ENCODE measurements at regions not wholly inside any gene's neighbourhood (a gene's known extent, or its start where the extent isn't known, plus 50 kb on each side); places are given as distances from the start of the nearest gene placed in this dataset.
"Not testable (repeated sequence)": the region's sequence is repeated elsewhere in the genome, so short reads cannot be mapped to it uniquely, and the experiment has no call there.

DNA sequence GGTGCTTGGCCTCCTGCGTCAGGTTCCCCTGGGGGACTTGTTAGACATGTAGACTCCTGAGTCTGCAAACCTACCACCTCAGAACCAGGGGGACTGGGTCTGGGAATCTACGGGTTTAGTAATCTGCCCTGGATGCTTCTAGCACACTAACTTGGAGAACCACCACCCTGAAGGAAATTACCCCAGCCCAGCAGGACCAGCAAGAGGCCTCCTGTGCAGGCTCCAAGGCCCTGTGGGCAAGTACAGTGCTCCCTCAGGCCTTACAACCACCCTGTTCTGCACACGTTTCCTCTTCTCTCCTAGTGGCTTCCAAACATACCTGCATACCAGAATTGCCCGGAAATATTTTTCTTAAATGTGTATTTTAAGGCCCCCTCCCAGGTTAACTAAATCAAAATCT, 423.0 kb downstream of the FUT8 start:
- DNase-seq, result no peak

DNA sequence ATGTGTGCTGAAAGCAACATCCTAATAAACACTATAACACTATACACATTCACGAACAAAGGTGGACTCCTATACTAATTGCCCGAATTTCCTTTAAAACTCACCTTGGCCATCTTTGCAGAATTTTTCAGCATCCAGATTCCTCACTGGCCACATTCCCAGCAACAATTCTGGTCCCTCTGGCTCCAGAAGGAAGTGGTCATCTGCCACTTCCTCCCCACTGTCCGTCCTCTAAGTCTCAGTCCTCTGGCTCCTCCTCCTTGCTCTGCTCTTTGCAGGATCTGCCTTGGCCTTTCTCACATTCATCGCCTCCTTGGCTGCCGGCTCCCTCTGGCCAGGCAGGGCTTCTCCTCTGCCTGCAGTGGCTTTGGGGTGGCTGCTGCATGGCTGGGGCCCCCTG, 426.0 kb downstream of the FUT8 start:
- no peak for DNase-seq

DNA sequence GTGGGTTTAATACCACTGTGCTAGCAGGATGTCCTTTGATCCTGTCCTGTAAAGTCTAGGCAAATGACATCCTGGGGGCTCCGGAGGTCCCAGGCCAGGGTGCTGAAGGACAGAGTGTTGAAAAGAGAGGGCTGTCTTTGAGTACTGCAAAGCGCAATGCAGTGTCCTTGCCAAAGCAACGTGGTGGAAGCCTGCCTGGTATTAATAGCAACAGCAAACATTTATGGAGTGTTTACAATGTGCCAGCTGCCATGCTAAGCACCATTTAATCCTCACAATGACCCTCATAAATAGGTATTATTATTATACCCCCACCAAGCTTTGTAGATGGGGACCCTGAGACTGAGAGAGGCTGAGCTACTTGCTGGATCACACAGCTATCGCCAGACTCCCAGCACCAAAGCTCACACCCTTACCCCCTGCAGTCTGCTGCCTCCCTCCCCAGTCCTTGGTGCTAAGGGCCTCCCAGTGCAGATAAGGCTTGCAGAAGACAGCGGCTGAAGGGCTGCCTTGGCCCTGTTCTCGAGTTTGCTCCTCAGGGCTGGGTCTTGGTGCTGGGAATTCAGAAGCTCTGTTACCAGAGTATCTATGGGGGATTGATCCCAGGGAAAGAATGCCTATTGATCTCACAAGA, 427.7 kb downstream of the FUT8 start:
- DNase-seq, result no peak

DNA sequence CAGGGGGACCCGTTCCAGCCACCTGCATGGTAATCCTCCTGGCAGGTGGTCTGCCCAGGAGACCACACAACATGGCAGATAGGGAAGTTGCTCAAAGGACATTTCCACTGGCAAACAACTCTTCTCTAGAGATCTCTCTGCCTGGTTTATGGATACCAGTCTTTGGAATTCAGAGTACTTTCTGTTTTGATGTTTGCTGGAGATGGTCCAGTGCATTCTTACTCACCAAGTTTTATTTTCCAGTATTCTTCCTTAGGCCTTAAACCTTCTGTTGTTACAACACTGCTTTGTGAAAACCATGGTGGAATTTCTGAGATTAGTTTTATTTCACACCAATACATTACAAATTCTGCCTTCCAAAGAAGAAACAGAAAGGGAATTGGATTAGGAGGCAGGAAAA, 428.3 kb downstream of the FUT8 start:
- DNase-seq, result no peak

DNA sequence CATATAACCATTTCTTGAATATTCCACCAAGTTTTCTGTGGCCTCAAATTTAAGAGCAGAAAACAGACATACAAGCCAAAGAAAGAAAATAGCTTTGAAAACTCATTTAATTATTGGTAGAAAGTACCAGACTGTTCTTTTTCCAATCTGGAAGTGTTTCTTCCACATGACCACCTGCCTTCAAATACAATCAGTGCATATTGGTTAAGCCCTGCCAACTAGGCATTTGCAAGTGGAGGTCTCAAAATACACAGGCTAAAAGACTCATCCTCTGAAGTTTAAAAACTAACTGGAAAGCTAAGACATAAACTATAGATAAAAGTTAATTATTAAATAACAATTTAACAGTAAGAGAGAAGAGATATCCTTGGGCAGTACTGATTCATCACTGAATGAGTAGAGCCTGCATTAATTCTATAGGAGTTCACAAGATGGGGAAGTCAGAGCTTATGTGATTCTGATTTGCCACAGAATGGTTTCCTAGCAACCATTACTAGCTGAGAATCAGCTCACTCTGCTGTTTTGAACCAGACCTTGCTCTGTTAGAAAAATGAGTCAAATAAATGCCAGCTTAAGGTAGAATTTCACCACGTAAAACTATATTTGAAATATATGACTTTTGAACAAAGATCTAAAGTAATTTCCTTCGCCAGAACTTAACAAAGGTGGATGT, 433.8 kb downstream of the FUT8 start:
- DNase-seq, result peak in 1 of 2 donors; percentile 74

DNA sequence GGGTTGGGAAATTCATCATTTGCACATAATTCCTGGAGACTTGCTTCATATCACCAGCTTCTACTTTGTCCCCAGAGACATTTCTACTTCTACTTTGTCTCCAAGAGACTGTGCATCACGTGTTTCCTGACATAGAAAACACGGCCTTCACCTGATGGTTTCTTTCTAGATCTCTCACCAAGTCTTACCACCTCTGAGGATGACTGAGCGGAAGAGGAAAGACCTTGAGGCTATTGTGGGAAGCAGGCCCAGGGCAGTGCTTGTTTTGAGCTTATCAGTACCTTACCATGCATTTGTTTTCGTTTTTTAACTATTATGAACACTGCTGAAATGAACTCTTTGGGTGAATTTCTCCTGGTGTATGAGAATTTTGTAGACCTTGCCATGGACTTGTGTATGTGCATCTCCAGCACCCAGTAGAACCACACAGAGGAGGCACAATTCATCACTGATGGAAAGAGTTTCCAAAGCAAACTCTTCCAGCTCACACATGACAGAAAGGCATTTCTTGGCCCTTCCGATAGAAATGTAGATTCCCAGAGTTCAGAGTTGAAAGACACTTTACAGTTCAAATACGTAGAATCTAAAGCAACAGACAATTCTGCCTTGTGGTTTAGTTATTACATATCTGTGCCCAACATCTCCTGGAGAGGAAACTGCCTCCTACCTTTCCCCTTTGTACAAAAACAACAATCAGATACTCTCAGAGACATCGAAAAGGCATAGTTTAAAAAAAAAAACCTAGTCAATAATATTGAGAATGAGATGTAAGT, 434.7 kb downstream of the FUT8 start:
- peak; percentile 75 to 87 for DNase-seq

DNA sequence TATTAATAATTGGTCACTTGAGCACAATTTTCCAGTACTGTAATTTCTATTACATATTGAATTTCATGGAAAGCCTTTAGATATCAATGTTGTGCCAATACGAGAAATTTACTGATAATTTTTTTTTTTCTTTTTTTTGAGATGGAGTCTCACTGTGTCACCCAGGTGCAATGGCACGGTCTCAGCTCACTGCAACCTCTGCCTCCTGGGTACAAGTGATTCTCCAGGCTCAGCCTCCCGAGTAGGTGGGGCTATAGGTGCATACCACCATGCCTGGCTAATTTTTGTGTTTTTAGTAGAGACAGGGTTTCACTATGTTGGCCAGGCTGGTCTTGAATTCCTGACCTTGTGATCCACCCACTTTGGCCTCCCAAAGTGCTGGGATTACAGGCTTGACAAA, 435.4 kb downstream of the FUT8 start:
- not testable (repeated sequence) for DNase-seq

DNA sequence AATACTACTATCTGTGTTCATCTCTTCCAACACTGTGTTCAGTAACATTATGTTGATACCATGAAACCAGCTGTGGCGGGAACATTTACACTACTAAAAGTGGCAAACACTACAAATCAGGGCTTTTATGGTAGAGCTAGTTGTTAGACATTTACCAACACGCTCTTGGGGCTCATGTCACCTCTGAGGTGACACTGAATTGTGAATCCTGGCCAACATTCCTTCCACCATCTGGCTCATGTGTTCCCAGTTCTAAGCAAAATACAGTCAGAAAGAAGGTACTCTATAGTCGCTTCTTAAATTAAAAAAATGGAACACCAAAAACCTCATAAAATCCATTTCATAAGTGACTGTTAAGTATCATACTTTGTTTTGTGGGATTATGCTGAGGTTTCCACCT, 436.6 kb downstream of the FUT8 start:
- no peak for DNase-seq

DNA sequence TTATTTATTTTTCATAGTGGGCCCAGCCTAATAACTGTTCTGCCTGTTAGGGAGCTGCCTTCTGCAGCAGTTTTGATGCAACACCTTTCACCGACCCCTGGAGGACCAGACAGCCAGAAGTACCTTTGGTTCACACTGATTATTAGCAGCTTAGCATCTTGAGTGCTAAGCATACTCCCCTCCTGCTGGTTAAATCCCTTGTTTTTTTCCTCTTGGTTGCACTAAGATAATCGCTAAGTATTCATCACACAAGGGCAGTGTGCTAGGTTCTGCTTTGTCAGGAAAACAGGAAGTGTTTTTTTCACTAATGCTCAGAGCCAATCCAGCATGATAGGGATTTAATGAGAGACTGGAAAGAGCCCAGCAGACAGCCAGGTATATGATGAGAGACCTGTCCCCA, 437.0 kb downstream of the FUT8 start:
- no peak for DNase-seq

DNA sequence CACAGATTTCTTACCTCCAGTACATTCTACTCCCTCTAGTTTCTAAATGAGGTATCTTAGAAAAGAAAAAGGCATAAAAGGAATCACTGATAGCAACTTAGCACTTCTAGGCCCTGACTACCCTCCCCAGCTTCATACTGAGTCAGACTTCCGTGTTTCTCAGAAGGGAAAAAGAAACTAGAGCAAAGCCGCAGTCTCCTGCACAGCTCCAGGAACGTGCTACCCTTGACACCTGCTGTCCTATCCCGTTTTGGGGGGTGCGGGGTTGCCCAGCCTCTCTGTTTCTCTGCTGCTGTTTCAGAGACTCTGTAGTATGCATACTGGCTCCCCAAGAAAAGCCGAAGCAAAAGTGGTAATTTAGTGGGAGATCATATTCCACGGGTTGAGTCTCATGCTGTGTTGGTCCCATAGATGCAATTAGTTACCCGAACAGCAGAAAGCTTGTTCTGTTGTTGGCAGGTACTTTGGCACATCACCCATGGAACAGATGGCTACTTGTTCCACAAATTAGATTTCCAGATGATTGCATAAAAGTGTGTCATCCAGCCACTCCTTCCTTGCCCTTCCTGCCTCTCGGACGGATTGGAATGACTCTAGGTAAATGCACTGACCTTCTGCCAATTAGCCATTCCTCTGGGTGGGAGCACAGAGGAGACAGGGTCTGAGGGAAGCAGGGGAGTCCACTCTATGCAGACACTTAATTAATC, 438.1 kb downstream of the FUT8 start:
- peak; percentile 70 to 82 for DNase-seq

DNA sequence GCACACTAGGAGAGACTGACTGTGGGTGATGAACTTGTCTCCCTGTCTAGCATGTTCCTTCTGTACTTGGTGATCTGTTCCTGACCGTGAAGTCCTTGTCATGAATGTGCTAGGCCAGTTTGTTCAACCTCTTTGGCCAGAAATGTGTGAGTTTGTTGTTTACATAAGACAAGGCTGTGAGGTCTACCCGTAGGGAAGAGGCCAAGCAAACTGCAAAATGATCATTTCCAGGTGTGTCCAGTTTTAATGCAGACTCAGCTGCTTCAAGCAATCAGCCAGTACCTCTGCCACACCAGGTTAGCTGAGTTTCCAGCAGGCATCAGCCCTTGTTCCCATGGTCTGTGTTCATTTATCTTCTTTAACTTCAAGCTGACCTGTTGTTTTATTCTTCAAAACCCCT, 440.2 kb downstream of the FUT8 start:
- no peak for DNase-seq

DNA sequence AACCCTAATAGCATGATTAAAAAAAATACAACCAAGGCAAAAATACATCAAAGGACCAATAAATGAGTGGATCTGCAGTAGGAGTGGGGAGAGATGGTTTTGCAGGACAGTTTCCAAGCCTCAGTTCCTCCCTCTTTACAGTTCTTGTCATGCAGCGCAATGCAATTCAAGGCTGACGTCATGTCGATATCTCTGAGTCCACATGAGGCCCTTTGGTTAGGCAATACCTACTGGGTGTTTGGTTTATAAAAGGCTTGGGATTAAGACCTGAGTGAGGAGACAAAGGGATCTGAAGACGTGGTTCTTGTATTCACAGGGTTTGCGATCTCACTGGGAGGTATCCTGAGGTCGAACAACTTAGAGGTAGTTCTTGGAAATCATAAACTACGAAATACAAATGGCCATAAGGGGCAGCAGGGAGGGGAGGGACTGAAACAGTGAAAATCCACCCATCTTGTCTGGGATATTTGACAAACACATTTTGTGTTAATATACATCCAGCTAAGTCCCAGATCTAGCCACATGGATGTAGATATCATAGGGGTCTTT, 441.0 kb downstream of the FUT8 start:
- no peak for DNase-seq

DNA sequence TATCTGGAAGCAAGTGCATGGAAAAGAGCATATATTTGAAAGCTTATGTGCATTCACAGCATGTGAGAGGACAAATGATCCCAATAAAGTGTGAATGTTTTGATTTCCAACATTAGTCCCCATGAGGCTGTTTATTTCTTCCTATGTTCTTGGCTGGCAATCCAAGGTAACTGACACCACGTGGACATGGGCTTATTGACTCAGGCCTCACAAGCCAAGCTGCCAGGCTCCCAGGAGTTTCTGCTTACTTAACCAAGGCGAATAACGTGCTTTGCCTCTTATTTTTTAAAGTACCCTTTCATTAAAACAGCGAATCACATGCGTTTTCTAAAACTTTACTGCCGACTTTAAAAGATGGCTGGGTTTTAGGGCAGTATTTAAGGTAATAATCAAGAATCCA, 441.7 kb downstream of the FUT8 start:
- DNase-seq, result no peak

DNA sequence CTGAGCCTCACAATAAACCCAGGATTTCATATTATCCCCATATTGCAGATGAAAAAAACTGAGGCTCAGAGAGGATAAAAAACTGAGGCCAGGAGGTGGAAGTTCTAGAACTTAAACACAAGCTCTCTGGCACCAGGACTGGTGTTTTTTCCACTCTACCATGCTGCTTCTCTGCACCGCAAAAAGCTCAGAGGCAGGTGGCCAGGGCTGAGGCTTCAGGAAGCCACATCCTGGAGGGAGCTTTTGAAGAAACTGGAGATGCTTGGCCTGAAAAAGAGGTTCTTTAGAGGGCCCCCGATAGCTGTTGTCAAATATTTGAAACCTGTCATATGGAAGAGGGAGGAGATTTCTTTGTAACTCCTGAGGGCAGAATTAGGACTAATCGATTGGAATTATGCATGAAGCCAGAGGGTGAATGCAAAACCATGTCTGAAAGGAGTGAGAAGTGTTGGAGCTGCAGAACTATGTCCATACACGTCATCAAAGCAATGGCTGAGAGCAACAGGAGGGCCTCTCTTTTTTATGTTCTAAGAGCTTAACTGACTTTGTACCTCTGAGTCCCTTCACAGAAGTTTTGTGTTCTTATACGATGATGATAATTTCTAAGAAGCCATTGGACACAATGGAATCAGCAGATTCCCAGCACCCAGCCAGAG, 448.6 kb downstream of the FUT8 start:
- DNase-seq, result peak in 1 of 2 donors; percentile 41

DNA sequence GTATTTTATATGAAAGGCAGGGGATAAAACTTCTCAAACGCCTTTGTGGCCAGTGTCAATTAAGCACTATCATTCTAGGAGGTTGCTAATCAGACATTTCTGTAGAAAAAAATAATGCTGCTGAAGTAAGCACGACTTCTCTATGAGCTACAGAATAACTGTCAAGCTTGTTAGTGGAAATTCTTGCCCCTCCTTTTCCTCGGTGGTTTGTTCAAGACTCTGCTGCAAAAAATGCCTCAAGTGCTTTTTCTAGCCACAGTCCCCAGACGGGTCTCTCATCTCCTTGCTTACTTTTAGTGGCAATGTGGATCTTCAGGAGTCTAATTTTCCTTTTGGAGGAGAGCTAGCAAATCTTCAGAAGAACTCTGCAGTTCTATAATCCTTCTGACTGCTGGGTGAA, 452.0 kb downstream of the FUT8 start:
- DNase-seq, result no peak

DNA sequence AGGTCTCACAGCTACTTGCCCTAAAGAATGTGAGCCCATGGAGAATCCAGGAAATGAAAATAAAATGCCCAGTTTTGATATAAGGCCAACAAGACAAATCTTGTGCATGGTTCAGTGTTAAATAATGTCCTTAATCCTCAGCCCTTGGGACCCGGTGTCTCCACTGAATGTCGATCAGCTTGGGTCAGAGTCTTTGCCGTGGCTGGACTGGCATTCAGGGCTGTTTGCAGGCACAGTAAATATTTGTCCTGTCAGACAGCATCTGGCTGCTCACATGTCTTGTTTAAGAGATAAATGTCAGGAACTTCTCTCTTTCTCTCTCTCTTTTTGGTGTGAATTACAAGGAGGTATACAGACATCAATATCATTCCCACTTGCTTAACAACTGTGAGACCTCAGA, 452.5 kb downstream of the FUT8 start:
- DNase-seq, result no peak

DNA sequence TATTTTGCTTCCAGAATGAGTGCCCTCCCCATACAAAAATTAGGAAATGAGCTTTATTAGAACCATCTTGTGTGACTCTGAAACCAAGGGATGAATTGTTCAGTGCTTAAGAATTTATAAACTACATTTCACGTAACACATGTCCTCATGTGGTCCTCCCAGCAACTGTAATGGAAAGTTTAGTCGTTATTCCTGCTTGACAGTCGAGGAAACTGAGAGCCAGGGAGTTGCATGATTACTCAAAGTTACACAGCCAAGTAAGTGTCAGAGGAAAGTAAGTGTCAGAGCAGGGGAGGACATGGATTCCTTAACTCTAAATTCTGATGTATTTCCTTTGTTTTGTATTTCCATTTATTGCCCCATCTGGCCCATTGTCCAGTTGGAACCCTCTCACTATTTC, 453.9 kb downstream of the FUT8 start:
- no peak for DNase-seq

DNA sequence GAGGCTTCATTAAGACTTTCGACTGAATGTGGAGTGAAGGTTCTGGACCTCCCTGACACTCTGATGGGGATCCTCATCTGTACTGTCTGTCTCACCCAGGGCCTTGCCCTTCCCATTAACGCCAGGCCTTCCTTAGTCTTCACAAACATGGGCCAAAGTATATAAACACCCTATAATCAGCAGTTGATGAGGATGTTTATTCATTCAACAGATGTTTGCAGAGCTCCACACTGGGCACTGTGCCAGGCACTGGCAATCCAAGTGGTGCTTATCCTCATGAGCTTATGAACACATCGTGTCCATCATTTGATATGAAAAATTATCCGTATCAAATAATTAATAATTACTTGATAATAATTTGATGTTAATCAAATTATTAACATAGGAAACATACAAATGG, 454.4 kb downstream of the FUT8 start:
- no peak for DNase-seq

DNA sequence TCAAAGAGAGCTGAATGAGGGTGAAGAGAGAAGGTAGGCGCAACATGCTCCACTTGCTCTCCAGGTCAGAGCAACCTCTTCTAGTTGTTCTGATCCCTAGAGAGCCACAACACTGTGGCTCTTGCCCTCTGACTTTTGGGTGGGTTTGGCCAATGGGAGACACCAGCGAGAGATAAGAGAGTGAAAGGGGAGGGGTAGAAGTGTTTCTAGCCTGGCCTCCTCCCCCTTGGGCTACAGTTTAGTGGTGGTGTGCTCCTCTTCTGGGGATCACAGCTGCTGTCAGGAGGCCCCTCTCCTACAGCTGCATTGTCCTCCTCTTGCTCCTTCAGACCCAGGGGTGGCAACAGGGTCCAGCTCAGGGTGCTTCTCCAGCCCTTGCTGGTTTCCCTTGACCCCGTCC, 454.8 kb downstream of the FUT8 start:
- DNase-seq, result no peak

DNA sequence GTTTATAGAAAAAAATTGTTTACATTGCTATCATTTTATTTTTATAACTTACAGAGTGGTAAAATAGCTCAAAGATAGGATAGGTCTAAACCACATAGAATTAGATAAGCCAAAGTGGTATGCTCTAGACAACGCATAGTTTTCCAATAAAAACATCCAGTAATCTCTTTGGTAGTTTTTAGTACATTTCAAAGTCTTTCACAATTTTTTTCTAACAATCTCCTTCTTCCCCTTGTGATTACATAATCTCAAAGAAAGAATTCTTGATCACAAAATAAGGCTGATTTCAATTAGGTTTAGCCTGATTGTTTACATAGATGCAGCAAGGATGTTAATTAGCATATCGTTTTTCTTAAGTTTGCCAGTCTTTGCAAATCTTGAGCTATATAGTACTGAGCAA, 460.0 kb downstream of the FUT8 start:
- no peak for DNase-seq

DNA sequence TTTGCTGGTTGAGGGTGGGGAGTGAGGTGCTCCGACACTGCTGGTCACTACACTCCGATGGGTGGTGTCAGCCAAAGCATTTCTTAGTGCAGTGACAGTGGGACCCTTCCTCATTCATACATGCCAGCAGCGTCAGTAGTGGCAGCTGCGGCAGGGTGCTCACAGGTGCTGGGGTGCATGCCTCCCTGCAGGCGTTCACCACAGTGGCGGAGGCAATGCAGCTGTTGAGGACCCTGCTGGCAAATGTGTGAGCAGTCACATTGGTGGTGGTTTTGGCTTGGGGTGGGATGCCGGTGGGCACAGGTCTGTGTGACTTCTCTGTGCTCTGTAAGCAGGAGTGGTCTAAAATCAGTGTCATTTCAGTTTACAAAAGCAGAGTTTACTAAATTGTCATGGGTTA, 464.6 kb downstream of the FUT8 start:
- no peak for DNase-seq

DNA sequence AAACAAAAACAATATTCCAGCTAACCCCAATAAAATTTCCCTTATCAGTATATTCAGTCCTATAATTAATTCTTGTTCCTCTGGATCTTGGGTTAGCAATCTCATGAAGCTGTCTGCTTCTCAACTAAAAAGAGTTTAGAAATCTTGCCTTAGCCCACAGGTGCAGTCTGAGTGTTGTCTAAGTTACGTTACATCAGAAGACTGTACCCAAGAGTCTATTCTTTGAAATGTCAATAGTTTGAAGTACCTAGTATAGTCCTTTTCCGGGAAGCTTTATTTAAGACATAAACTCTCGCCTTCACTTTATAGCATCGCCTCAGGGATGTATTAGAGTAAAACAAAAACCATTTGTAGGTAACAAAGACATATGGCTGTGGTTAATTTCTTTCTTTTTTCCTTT, 465.1 kb downstream of the FUT8 start:
- DNase-seq, result peak; percentile 18 to 46

DNA sequence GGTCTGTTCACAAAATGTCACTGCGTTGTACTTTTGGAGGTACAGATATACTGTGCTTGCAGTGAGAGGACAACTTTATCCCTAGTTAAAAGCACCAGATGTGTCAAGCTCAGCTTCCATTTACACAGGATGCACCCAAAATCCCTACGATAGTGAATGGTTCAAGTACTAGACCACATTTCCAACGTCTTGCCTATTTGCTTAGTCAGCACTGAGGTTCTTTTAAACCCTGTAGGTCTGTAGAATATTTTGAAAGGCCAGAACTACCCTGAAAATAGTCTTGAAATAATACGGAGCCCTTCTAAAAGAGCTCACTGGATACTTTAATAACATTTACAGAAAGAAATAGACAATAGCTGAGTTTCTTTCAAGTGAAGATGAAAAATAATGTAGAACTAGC, 466.1 kb downstream of the FUT8 start:
- DNase-seq, result no peak

Measured in CD4-positive, alpha-beta T cell treated with Interferon alpha-2 for 1 hour (primary cell).